ENCODE measurements at regions not wholly inside any gene's neighbourhood (a gene's known extent, or its start where the extent isn't known, plus 50 kb on each side); places are given as distances from the start of the nearest gene placed in this dataset.
A peak's percentile ranks its signal among the peaks of the same experiment; 100 is the strongest.

DNA sequence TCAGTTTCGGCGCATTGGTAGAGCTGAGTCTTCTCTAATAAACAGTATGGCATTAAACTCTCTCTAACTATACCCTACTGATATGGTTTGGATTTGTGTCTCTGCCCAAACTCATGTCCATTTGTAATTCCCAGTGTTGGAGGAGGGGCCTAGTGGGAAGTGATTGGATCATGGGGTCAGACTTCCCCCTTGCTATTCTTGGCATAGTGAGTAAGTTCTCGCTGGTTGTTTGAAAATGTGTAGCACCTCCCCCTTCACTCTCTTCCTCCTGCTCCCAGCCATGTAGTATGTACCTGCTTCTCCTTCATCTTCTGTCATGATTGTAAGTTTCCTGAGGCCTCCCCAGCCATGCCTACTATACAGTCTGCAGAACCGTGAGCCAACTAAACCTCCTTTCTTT is 682.7 kb upstream of the ARGLU1 start:
- CTCF ChIA-PET = no interaction called here
- dilution Hi-C loops (cut with MboI; ENCODE audit: extremely low pct_ligation_motif_present, low sequenced_read_pairs) = no loop called here
- BruUV-seq (replicated peaks) = no TSS peak

DNA sequence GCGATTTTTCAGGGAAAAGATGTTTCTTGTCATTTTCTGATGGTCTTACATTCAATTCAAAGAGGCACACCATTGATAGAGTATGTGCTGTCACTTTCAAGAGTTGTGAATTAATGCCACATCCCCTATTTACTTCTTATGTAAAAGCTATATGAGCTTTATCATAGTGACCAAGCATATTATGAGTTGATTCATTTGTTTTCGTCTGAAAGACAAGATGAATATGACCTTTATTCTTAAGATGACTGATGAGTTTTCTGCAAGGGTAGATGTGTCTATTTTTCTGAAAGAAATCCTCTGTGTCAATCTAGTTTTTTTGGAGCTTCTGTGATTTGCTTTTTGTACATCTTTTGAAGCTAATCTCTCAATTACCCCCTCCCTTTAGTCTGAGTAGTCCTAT is 676.3 kb upstream of the ARGLU1 start:
- FAIRE-seq (no peak), DNase-seq (ENCODE audit: low read depth, low spot score) (no peak)
- Histone ChIP-seq H3K36me3 (ENCODE audit: control insufficient read depth in 2 of 2, extremely low read depth in 1 of 2, insufficient read depth in 2 of 2, low read length in 2 of 2) (no peaks in the 10 kb centered on the region), H3K4me3 (replicated peaks in 1 of 3; ENCODE audit: insufficient read depth in 1 of 3, low read depth in 1 of 3, low read length in 3 of 3) (no peak overlapping the region), H3K9ac (replicated peaks; ENCODE audit: extremely low read depth, insufficient read depth, low read length) (no peak overlapping the region), H4K20me1 (replicated peaks; ENCODE audit: control insufficient read depth, extremely low read depth, insufficient read depth, low read length) (no peaks in the 10 kb centered on the region), H3K27ac (ENCODE audit: insufficient read depth, low read depth, low read length) (no peak overlapping the region), H3K27me3 (ENCODE audit: control insufficient read depth in 2 of 2, insufficient read depth in 2 of 2, low read length in 2 of 2) (no peaks in the 10 kb centered on the region), H3K4me1 (ENCODE audit: control insufficient read depth, extremely low read depth, insufficient read depth, low read length) (no peaks in the 10 kb centered on the region), H3K9me1 (replicated peaks; ENCODE audit: control insufficient read depth, extremely low read depth, insufficient read depth, low read length) (no peaks in the 10 kb centered on the region), H3K9me3 (replicated peaks; ENCODE audit: control insufficient read depth, insufficient read depth, low read length) (no peaks in the 10 kb centered on the region), H2AFZ (ENCODE audit: low read depth, low read length) (no peak overlapping the region), H3K79me2 (ENCODE audit: control insufficient read depth, insufficient read depth, low read length) (no peaks in the 10 kb centered on the region), H3K4me2 (ENCODE audit: insufficient read depth, low read length) (no peak overlapping the region)
- POLR2A ChIA-PET = no interaction called here
- intact Hi-C loops (cut with micrococcal nuclease) (no loop called here), dilution Hi-C loops (cut with MboI; ENCODE audit: extremely low pct_ligation_motif_present, low sequenced_read_pairs) (no loop called here)
- BruUV-seq (replicated peaks) = no TSS peak
- TF ChIP-seq MYC (IDR thresholded peaks at IDR 0.05; ENCODE audit: low read depth, low read length) = no peak
- TF ChIP-seq FOS (IDR thresholded peaks at IDR 0.05; ENCODE audit: borderline replicate concordance, insufficient read depth, low read length) = no peak
- TF ChIP-seq POLR2A (IDR thresholded peaks at IDR 0.05; ENCODE audit: low read depth, low read length) = no peak
- TF ChIP-seq, protein P1, sequence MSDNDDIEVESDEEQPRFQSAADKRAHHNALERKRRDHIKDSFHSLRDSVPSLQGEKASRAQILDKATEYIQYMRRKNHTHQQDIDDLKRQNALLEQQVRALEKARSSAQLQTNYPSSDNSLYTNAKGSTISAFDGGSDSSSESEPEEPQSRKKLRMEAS (IDR thresholded peaks at IDR 0.05; ENCODE audit: insufficient read depth, insufficient read length) = no peak
- TF ChIP-seq, protein P2, sequence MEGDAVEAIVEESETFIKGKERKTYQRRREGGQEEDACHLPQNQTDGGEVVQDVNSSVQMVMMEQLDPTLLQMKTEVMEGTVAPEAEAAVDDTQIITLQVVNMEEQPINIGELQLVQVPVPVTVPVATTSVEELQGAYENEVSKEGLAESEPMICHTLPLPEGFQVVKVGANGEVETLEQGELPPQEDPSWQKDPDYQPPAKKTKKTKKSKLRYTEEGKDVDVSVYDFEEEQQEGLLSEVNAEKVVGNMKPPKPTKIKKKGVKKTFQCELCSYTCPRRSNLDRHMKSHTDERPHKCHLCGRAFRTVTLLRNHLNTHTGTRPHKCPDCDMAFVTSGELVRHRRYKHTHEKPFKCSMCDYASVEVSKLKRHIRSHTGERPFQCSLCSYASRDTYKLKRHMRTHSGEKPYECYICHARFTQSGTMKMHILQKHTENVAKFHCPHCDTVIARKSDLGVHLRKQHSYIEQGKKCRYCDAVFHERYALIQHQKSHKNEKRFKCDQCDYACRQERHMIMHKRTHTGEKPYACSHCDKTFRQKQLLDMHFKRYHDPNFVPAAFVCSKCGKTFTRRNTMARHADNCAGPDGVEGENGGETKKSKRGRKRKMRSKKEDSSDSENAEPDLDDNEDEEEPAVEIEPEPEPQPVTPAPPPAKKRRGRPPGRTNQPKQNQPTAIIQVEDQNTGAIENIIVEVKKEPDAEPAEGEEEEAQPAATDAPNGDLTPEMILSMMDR (IDR thresholded peaks at IDR 0.05; ENCODE audit: extremely low read depth in 1 of 2, insufficient read depth in 1 of 2, low read depth in 1 of 2, low read length in 2 of 2) = no peak
- no peak for TF ChIP-seq JUN (IDR thresholded peaks at IDR 0.05; ENCODE audit: borderline replicate concordance, insufficient read depth, insufficient read length, low read depth)
- no peak for TF ChIP-seq POLR2AphosphoS5 (IDR thresholded peaks at IDR 0.05; ENCODE audit: insufficient read depth, low read depth, low read length)
- no peak for TF ChIP-seq GATA2 (IDR thresholded peaks at IDR 0.05; ENCODE audit: insufficient read depth, insufficient read length, low read depth, low read length)
- no peak for TF ChIP-seq EZH2 (IDR thresholded peaks at IDR 0.05; ENCODE audit: borderline replicate concordance, low read depth, low read length, severe bottlenecking)
- CTCF ChIA-PET = interaction anchor here (0.7 to 1.3 kb wide), 3 partner anchors 9 to 29 kb away, joined by 3 to 4 read pairs (median 3); no protein-coding TSS in a partner anchor

More for the DNA sequence above, 682.7 kb upstream of the ARGLU1 start:
- H3K4me3 ChIP-seq (replicated peaks in 1 of 3; ENCODE audit: insufficient read depth in 1 of 3, low read depth in 1 of 3, low read length in 3 of 3) = no peak overlapping the region
- H3K4me2 ChIP-seq (ENCODE audit: insufficient read depth, low read length) = no peak overlapping the region
- no peak overlapping the region for H2AFZ ChIP-seq (ENCODE audit: low read depth, low read length)
- H3K79me2 ChIP-seq (ENCODE audit: control insufficient read depth, insufficient read depth, low read length) = no peaks in the 10 kb centered on the region
- TF ChIP-seq, protein P2 (IDR thresholded peaks at IDR 0.05; ENCODE audit: extremely low read depth in 1 of 2, insufficient read depth in 1 of 2, low read depth in 1 of 2, low read length in 2 of 2) = no peak
- peak; percentile 4 for TF ChIP-seq FOS (IDR thresholded peaks at IDR 0.05; ENCODE audit: borderline replicate concordance, insufficient read depth, low read length)
- H3K27me3 ChIP-seq (ENCODE audit: control insufficient read depth in 2 of 2, insufficient read depth in 2 of 2, low read length in 2 of 2) = no peaks in the 10 kb centered on the region
- FAIRE-seq (peak; percentile 83), DNase-seq (ENCODE audit: low read depth, low spot score) (peak; percentile 46)
- no peaks in the 10 kb centered on the region for H4K20me1 ChIP-seq (replicated peaks; ENCODE audit: control insufficient read depth, extremely low read depth, insufficient read depth, low read length)
- no peaks in the 10 kb centered on the region for H3K9me3 ChIP-seq (replicated peaks; ENCODE audit: control insufficient read depth, insufficient read depth, low read length)
- POLR2A ChIA-PET = no interaction called here
- peaks cover 3% of the 10 kb centered on the region for H3K4me1 ChIP-seq (ENCODE audit: control insufficient read depth, extremely low read depth, insufficient read depth, low read length)
- H3K27ac ChIP-seq (ENCODE audit: insufficient read depth, low read depth, low read length) = no peak overlapping the region
- intact Hi-C loops (cut with micrococcal nuclease) = no loop called here
- no peak overlapping the region for H3K9ac ChIP-seq (replicated peaks; ENCODE audit: extremely low read depth, insufficient read depth, low read length)
- no peaks in the 10 kb centered on the region for H3K9me1 ChIP-seq (replicated peaks; ENCODE audit: control insufficient read depth, extremely low read depth, insufficient read depth, low read length)
- no peaks in the 10 kb centered on the region for H3K36me3 ChIP-seq (ENCODE audit: control insufficient read depth in 2 of 2, extremely low read depth in 1 of 2, insufficient read depth in 2 of 2, low read length in 2 of 2)
